HepG2 (cell line): ENCODE measurements at regions not wholly inside any gene's neighbourhood (a gene's known extent, or its start where the extent isn't known, plus 50 kb on each side); places are given as distances from the start of the nearest gene placed in this dataset.

Source experiments
- ATAC-seq: fragments of 200-7000 bp; cut with Tn5 transposase; 3 replicates; pipeline ENCODE4 v1.9.1; 2020; ENCODE audit warnings: mild to moderate bottlenecking, moderate library complexity
- BruUV-seq: library from RNA; stranded (reverse); fragments of 400-500 nt; replicated peaks from 2 replicates; lab custom pipeline; 2021; lab: Mats Ljungman, UMichigan
- CTCF ChIA-PET: fragments of 300-600 bp; formaldehyde crosslinking; extraction: SDS; loops from one replicate; lab custom pipeline; 2021; ENCODE audit warnings: low total read pairs, inconsistent platforms, low intra/inter-chr PET ratio; lab: Yijun Ruan, JAX
- POLR2A ChIA-PET: fragments of 350-600 bp; sonication (Branson Sonifier 250); formaldehyde crosslinking; loops from one replicate; lab custom pipeline; 2020; ENCODE audit warnings: antibody characterized with exemption, inconsistent platforms; lab: Yijun Ruan, JAX
- DNase-seq: peaks from one replicate; pipeline ENCODE4 v3.0.0-alpha.2; 2015; ENCODE audit warnings: low spot score
- FAIRE-seq: peaks from 3 replicates; lab custom pipeline; 2011; peaks lifted over from hg19 to GRCh38; lab: Jason Lieb, UNC
- H2AFZ ChIP-seq: one replicate; pipeline ENCODE4 v1.6.1; 2011; ENCODE audit warnings: low read length, inconsistent platforms
- H3K27ac ChIP-seq: fragments of 300-600 bp; 3 replicates; pipeline ENCODE4 v1.8.0; 2011; ENCODE audit warnings: mixed run types, mild to moderate bottlenecking, mixed read lengths, low read length, inconsistent platforms; ENCODE audit not compliant: insufficient read depth; ENCODE audit errors: extremely low read length
- H3K27me3 ChIP-seq, 2 experiments: fragments of 200-600 bp in 1 of 2; 2 replicates in 1 of 2; 3 replicates in 1 of 2; pipeline versions ENCODE4 v1.6.0 to v1.8.0; 2011; ENCODE audit warnings: low read length in 2 of 2, mild to moderate bottlenecking in 2 of 2, moderate library complexity in 2 of 2, inconsistent platforms in 1 of 2; ENCODE audit not compliant: insufficient read depth in 2 of 2, control insufficient read depth in 1 of 2
- H3K36me3 ChIP-seq, 2 experiments: fragments of 200-600 bp in 1 of 2; replicated peaks in 1 of 2; 2 replicates in 1 of 2; 3 replicates in 1 of 2; pipeline versions ENCODE4 v1.5.1 to v1.8.0; 2011; ENCODE audit warnings: low read length in 2 of 2, inconsistent platforms in 1 of 2; ENCODE audit not compliant: insufficient read depth in 2 of 2, control insufficient read depth in 1 of 2
- H3K4me1 ChIP-seq: 2 replicates; pipeline ENCODE4 v1.5.1; 2012; ENCODE audit warnings: low read length, inconsistent platforms; ENCODE audit not compliant: insufficient read depth
- H3K4me2 ChIP-seq: 2 replicates; pipeline ENCODE4 v1.6.0; 2011; ENCODE audit warnings: low read depth, low read length, inconsistent platforms
- H3K4me3 ChIP-seq, 3 experiments: fragments of 200-600 bp in 1 of 3; sonication (generic), shearing (Covaris generic) in 1 of 3; replicated peaks in 1 of 3; 2 replicates each; pipeline ENCODE4 v1.5.1; 2011 to 2016; ENCODE audit warnings: low read length in 3 of 3, inconsistent platforms in 2 of 3, low read depth in 2 of 3, mild to moderate bottlenecking in 2 of 3, control low read depth in 1 of 3, mixed read lengths in 1 of 3; ENCODE audit not compliant: insufficient read depth in 1 of 3
- H3K79me2 ChIP-seq: one replicate; pipeline ENCODE4 v1.6.1; 2011; ENCODE audit warnings: low read length, inconsistent platforms; ENCODE audit not compliant: insufficient read depth
- H3K9ac ChIP-seq: 2 replicates; pipeline ENCODE4 v1.6.0; 2011; ENCODE audit warnings: mild to moderate bottlenecking, low read depth, low read length, inconsistent platforms; ENCODE audit not compliant: insufficient read depth
- H3K9me3 ChIP-seq: 2 replicates; pipeline ENCODE4 v1.5.1; 2012; ENCODE audit warnings: mild to moderate bottlenecking, low read length
- H4K20me1 ChIP-seq: 2 replicates; pipeline ENCODE4 v1.6.0; 2011; ENCODE audit warnings: inconsistent platforms, mild to moderate bottlenecking, low read length, moderate library complexity; ENCODE audit not compliant: insufficient read depth
- HMGA1 ChIP-seq: sonication (generic); formaldehyde crosslinking; conservative IDR thresholded peaks from 2 replicates; pipeline ENCODE4 v1.4.0; 2020; ENCODE audit warnings: missing genetic modification reagents
- HOXA7 ChIP-seq: sonication (generic); formaldehyde crosslinking; IDR thresholded peaks from 2 replicates; pipeline ENCODE4 v1.8.1; 2022; ENCODE audit warnings: mild to moderate bottlenecking, missing genetic modification reagents, moderate library complexity
- JDP2 ChIP-seq: sonication (generic); formaldehyde crosslinking; IDR thresholded peaks from 2 replicates; pipeline ENCODE4 v1.8.1; 2022; ENCODE audit warnings: missing genetic modification reagents, borderline replicate concordance
- KDM2A ChIP-seq: sonication (generic); formaldehyde crosslinking; IDR thresholded peaks from 2 replicates; pipeline ENCODE4 v1.4.0; 2020; ENCODE audit warnings: low read depth, missing genetic modification reagents, borderline replicate concordance
- MIER2 ChIP-seq: IDR thresholded peaks from 2 replicates; pipeline ENCODE4 v1.6.1; 2016; ENCODE audit warnings: missing biosample characterization, missing genetic modification reagents
- POLR2A ChIP-seq, 2 experiments: IDR thresholded peaks; 2 replicates each; pipeline ENCODE4 v1.6.1; 2011; ENCODE audit warnings: low read depth in 2 of 2, low read length in 2 of 2, mild to moderate bottlenecking in 1 of 2, moderate library complexity in 1 of 2; ENCODE audit not compliant: insufficient read depth in 1 of 2
- TBP ChIP-seq: sonication (generic); formaldehyde crosslinking; IDR thresholded peaks from 2 replicates; pipeline ENCODE4 v1.5.0; 2020; ENCODE audit warnings: missing genetic modification reagents
- ZNF20 ChIP-seq: sonication (generic); formaldehyde crosslinking; IDR thresholded peaks from 2 replicates; pipeline ENCODE4 v1.4.0; 2020; ENCODE audit warnings: mild to moderate bottlenecking, moderate library complexity, missing genetic modification reagents
- ZNF329 ChIP-seq: sonication (generic); formaldehyde crosslinking; IDR thresholded peaks from 2 replicates; pipeline ENCODE4 v1.9.0; 2021; ENCODE audit warnings: low read depth, mild to moderate bottlenecking, missing genetic modification reagents
- ZNF460 ChIP-seq: sonication (generic); formaldehyde crosslinking; IDR thresholded peaks from 2 replicates; pipeline ENCODE4 v1.5.1; 2020; ENCODE audit warnings: missing genetic modification reagents, mild to moderate bottlenecking, borderline replicate concordance
- ZNF670 ChIP-seq: sonication (generic); formaldehyde crosslinking; IDR thresholded peaks from 2 replicates; pipeline ENCODE4 v1.8.0; 2022; ENCODE audit warnings: mild to moderate bottlenecking, missing genetic modification reagents, borderline replicate concordance
- WGBS: methylation state at CpG from one replicate; pipeline ENCODE4 v1.1.6; 2017; ENCODE audit warnings: low lambda C conversion rate; 5-methylcytosine and 5-hydroxymethylcytosine counted together
- in situ Hi-C: cut with HindIII; loops from 2 replicates; pipeline ENCODE4 v1.10.0; 2017; ENCODE audit warnings: low pct_unique_long_range_greater_than_20kb; ENCODE audit not compliant: extremely low pct_ligation_motif_present
- intact Hi-C: fragments of 100-400 bp; cut with micrococcal nuclease; formaldehyde crosslinking; loops from one replicate; pipeline ENCODE4 v1.10.0; 2022; ENCODE audit not compliant: unreplicated experiment
- TF ChIP-seq, protein P1 (sequence below): IDR thresholded peaks from 2 replicates; pipeline ENCODE4 v1.6.1; 2016
- TF ChIP-seq, protein P2 (sequence below): sonication (generic); formaldehyde crosslinking; IDR thresholded peaks from 2 replicates; pipeline ENCODE4 v1.4.0; 2020; ENCODE audit warnings: missing genetic modification reagents; ENCODE audit errors: not compliant biosample characterization
- TF ChIP-seq, protein P3 (sequence below): sonication (generic); formaldehyde crosslinking; IDR thresholded peaks from 2 replicates; pipeline ENCODE4 v1.8.1; 2023; ENCODE audit warnings: mild to moderate bottlenecking, moderate library complexity, missing genetic modification reagents

DNA sequence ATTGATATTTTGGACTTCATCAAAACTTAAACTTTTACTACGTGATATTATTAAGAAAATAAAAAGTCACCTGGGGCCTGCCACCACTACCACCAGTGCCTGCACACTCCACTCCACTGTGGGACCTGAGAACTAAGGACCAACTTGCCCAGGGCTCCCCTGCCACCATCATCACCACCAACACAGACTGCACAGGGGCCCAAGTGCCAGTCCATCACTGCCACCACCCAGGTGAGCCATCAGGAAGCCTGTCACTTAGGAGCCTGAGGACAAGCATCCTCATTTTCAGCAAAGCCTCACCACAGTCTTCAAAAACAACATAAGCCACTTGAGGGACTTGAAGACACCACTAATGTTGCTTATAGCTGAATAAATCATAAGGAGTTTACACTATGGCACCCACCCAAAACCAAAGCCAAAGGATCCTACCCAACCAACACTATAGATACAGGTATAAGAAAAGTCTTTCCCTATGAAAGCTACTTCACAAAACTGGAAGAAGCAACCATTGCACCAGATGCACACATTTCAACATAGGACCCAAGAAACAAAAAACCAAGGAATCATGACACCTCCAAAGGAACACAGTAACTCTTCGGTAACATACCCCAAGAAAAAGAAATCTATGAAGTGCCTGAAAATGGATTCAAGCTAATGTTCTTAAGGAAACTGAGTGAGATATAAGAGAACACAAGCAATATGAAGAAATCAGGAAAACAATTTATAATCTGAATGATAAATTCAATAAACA is 73.6 kb upstream of the GNAZ start:
- 0 out of 5 replicates have a peak, but pooled peaks cover 0 to 4% of the 10 kb centered on the region in 2 experiments for H3K27me3 ChIP-seq
- no peak overlapping the region for H3K4me2 ChIP-seq
- 0% methylated on average over 2 of the region's 2 CpGs for WGBS
- BruUV-seq: no TSS peak
- H2AFZ ChIP-seq: no peak overlapping the region
- H3K4me3 ChIP-seq: no peak overlapping the region
- H3K4me1 ChIP-seq: no peaks in the 10 kb centered on the region
- no peak overlapping the region for H3K9ac ChIP-seq
- TF ChIP-seq, protein P1, sequence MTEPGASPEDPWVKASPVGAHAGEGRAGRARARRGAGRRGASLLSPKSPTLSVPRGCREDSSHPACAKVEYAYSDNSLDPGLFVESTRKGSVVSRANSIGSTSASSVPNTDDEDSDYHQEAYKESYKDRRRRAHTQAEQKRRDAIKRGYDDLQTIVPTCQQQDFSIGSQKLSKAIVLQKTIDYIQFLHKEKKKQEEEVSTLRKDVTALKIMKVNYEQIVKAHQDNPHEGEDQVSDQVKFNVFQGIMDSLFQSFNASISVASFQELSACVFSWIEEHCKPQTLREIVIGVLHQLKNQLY (CRISPR knock-in tag): no peak
- TF ChIP-seq MIER2 (CRISPR knock-in tag) (no peak), ZNF20 (no peak), ZNF670 (CRISPR knock-in tag) (no peak), POLR2A (IDR thresholded peaks at IDR 0.05; ENCODE audit: insufficient read depth in 1 of 2, low read depth in 2 of 2, low read length in 2 of 2) (no peak), HOXA7 (CRISPR knock-in tag) (no peak), ZNF460 (no peak), ZNF329 (CRISPR knock-in tag) (no peak), KDM2A (no peak), HMGA1 (CRISPR knock-in tag) (no peak), TBP (CRISPR knock-in tag) (no peak), JDP2 (CRISPR knock-in tag) (no peak)
- TF ChIP-seq, protein P2, sequence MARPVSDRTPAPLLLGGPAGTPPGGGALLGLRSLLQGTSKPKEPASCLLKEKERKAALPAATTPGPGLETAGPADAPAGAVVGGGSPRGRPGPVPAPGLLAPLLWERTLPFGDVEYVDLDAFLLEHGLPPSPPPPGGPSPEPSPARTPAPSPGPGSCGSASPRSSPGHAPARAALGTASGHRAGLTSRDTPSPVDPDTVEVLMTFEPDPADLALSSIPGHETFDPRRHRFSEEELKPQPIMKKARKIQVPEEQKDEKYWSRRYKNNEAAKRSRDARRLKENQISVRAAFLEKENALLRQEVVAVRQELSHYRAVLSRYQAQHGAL (CRISPR knock-in tag): no peak
- TF ChIP-seq, protein P3, sequence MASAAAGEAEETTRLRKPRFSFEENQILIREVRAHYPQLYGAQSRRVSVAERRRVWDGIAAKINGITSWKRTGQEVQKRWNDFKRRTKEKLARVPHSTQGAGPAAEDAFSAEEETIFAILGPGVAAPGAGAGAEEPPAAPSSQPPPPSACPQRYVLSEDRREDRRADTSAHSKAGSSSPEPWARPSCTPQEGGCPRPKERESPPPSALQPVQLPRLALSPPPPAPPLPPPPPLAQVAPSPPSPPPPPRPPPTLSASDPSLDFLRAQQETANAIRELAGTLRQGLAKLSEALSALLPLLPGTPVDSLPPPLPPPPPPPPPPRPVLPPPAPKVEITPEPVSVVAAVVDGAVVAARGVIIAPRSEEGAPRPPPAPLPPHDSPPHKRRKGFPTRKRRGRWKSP (CRISPR knock-in tag): no peak
- no peaks in the 10 kb centered on the region for H3K36me3 ChIP-seq
- DNase-seq (no peak), ATAC-seq (no peak), FAIRE-seq (no peak)
- peaks cover 22% of the 10 kb centered on the region for H3K9me3 ChIP-seq
- ChIA-PET CTCF (no interaction called here), POLR2A (no interaction called here)
- in situ Hi-C loops: no loop called here
- intact Hi-C loops: no loop called here
- no peaks in the 10 kb centered on the region for H3K79me2 ChIP-seq
- no peaks in the 10 kb centered on the region for H4K20me1 ChIP-seq
- no peak overlapping the region for H3K27ac ChIP-seq
